ENCODE measurements at regions not wholly inside any gene's neighbourhood (a gene's known extent, or its start where the extent isn't known, plus 50 kb on each side); places are given as distances from the start of the nearest gene placed in this dataset.

DNA sequence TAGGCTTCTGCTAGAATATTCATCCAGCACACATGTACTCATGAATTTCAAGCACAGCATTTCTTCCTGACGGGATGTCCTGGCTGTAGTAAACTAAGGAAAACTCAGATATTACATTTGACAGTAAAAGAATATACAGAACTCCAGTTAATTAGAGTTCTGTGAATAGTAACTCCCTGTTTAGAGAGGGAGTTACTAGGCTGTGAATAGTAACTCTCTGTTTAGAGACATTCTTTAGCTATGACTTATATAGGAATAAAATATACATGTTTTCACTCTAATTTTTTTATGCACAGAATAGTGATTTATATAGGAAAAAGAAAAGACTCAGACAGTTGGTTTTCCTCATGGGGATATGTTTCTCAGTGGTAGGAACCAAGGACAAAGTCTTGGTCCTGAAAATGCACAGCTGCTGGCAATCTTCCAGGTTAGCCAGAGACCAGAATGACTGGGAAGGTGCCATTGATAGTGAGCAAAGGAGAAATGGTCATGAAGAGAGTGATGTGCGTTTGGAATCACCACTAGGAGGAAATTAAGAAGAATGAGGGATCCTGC lies 480.7 kb upstream of the THBS1 start:
- FAIRE-seq (no peak), DNase-seq (ENCODE audit: low spot score in 2 of 2) (no peak)

GRCh38 chr15:39102431-39102830 lies 478.4 kb upstream of the THBS1 start:
- no peak for FAIRE-seq
- DNase-seq (ENCODE audit: low spot score in 2 of 2): no peak

- FAIRE-seq: no peak
- no peak for DNase-seq (ENCODE audit: low spot score in 2 of 2)
Observed at GRCh38 chr15:39106950-39107349, 473.9 kb upstream of the THBS1 start.

GRCh38 chr15:39108021-39108420 lies 472.9 kb upstream of the THBS1 start:
- no peak for DNase-seq (ENCODE audit: low spot score in 2 of 2)
- no peak for FAIRE-seq

- no peak for FAIRE-seq
Observed at GRCh38 chr15:39110336-39110735, 470.5 kb upstream of the THBS1 start.

DNA sequence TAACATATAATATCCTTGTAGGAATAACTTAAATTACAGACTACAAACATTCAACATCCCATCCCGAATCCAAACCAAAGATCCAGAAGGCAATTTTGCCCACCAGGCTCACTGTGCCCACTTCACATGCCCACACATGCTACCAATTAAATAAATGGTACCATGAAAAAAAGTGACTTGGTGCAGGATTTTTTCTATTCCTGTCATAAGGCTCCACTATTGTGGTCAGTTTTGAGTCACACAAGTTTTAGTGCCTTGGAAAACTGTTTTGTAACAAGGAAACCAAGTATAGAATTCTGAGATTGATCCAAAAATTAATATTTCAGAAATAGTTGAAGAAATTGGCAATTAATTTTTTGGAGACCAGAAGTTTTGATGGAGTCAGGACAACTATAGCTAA lies 470.1 kb upstream of the THBS1 start:
- DNase-seq (ENCODE audit: low spot score in 2 of 2) (no peak), FAIRE-seq (no peak)

More at GRCh38 chr15:39110336-39110735, 470.5 kb upstream of the THBS1 start:
- no peak for DNase-seq (ENCODE audit: low spot score in 2 of 2)

DNA sequence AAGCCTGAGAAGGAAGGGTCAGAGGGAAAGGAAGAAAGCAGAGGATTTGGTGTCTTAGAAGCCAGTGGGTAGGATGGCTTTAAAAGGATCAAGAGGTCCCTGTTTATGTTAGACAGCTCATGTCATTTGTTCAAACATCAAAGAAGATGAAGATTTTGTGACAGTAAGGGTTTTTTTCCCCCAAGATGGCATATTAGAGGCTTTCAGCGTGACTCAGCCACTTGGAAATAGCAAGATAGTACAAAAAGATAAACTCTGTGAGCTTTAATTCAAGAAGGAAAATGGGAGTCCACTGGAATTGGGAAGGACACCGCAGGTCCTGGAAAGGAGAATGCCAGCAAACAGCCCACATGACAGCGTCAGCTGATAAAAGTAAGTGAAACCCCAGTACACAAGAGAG lies 467.1 kb upstream of the THBS1 start:
- DNase-seq (ENCODE audit: low spot score in 2 of 2) (no peak), FAIRE-seq (no peak)

GRCh38 chr15:39114690-39115378 lies 466.0 kb upstream of the THBS1 start:
- no peak for FAIRE-seq

DNA sequence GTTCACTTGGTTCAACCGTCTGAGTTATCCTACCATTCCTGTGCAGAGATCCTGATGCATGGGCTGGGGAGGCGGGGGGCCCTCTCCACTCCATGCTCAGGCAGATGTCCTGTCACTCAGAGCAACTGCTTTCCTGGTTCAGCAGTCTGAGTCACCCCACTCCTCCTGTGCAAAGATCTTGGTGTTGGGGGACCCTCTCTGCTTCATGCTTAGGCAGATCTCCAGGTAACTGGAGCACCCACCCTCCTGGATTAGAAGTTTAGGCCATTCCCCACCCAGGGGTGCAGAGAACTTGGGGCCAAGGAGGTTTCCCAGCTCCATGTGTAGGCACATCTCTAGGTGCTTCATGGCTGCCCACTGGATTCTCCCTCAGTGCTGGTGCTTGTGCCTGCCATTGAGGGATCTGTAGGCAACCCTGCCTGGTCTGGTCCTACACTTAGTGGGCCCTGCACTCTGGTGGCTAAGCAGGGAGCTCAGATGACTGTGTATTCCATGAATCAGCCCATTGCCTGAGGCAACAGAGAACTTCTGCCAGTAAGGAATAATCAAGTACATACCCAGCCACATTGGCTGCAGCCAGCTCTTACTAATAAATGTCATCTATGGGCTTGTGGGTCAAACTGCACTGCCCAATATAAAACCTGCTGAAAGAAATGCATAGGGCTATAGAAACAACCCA lies 465.4 kb upstream of the THBS1 start:
- no peak for DNase-seq (ENCODE audit: low spot score in 2 of 2)
- FAIRE-seq: no peak

More at GRCh38 chr15:39114690-39115378, 466.0 kb upstream of the THBS1 start:
- DNase-seq (ENCODE audit: low spot score in 2 of 2): no peak

DNA sequence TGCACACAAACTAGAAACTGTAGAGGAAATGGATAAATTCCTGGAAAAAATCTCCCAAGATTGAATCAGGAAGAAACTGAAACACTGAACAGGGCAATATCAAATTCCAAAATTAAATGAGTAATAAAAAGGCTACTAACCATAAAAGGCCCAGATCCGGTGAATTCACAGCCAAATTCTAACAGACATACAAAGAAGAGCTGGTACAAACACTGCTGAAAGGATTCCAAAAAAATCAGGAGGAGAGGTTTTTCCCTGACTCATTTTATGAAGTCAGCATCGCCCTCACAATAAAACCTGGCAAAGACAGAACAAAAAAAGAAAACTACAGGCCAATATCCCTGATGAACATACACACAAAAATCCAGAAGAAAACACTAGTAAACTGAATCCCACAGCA lies 462.4 kb upstream of the THBS1 start:
- FAIRE-seq (no peak), DNase-seq (ENCODE audit: low spot score in 2 of 2) (no peak)

GRCh38 chr15:39124155-39124552 lies 456.7 kb upstream of the THBS1 start:
- no peak for DNase-seq (ENCODE audit: low spot score in 2 of 2)
- FAIRE-seq: no peak

DNA sequence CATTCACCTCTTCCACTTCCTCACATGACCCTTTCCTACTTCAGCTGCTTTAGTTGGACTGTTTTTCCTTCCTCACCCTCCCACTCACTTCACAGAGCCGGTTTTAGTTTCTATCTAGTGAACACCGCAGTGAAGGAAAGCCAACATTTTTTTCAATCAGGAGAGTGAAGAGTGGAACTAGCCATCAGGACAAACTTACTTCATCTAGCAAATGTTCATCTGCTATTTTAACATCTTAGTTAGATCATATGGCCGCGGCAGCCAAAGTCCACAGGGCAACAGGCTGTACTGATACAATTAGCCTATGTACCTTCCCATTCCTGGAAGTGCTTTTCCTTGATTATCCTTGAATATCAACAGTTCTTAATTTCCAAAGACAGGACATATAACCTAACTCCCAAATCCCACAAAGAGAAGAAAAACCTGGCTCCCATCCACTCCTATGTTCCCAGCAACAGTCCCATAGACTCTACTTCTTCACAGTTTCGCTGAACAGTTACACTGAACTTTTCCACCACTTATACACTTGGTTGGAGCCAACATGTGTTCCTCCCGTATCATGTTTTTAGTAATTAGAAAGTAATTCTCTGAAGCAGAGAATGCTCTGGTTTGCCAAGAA lies 456.2 kb upstream of the THBS1 start:
- FAIRE-seq: no peak
- DNase-seq (ENCODE audit: low spot score in 2 of 2): no peak

DNA sequence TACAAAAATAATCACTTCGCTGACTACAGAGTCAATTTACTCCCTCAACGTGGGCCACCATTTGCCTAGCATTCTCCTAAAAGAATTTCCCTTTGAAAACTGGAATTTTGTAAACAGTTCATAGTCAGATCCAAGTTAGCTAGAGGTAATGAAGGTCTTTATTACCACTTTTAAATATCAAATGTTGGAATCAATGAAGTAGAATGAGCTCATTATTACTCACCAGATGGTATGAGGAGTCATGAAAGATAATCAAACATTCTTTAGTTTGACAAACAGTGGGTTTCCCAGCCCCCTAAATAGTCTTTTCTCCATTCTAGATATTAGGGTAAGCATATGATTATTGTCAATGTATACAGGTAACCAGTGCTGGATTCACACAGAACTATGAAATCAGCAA lies 455.7 kb upstream of the THBS1 start:
- DNase-seq (ENCODE audit: low spot score in 2 of 2) (no peak), FAIRE-seq (no peak)

DNA sequence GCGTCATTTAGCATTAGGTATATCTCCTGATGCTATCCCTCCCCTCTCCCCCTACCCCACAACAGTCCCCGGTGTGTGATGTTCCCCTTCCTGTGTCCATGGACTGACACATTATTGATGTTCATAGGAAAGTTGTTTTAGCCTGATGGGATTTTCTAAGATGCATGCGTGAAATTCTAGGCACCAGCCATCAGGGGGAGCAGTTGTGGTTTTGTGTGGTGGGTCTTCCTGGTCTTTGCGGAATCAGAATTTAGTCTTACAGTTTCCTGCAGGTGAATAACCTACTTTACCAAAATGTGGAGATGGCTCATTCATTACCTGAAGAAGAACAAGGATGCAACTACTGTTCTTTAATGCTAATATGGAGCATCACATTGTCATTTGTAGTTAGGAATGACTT lies 455.0 kb upstream of the THBS1 start:
- no peak for FAIRE-seq
- DNase-seq (ENCODE audit: low spot score in 2 of 2): no peak

- FAIRE-seq (no peak), DNase-seq (ENCODE audit: low spot score in 2 of 2) (no peak)
Observed at GRCh38 chr15:39127151-39127790, 453.6 kb upstream of the THBS1 start.

- no peak for DNase-seq (ENCODE audit: low spot score in 2 of 2)
- FAIRE-seq: no peak
Observed at GRCh38 chr15:39127925-39128617, 452.8 kb upstream of the THBS1 start.

GRCh38 chr15:39128746-39129145 lies 452.1 kb upstream of the THBS1 start:
- no peak for DNase-seq (ENCODE audit: low spot score in 2 of 2)
- no peak for FAIRE-seq

GRCh38 chr15:39130556-39131379 lies 450.1 kb upstream of the THBS1 start:
- FAIRE-seq (no peak), DNase-seq (ENCODE audit: low spot score in 2 of 2) (no peak)

- no peak for DNase-seq (ENCODE audit: low spot score in 2 of 2)
Observed at GRCh38 chr15:39131609-39132008, 449.3 kb upstream of the THBS1 start.

GRCh38 chr15:39132070-39132469 lies 448.8 kb upstream of the THBS1 start:
- FAIRE-seq (no peak), DNase-seq (ENCODE audit: low spot score in 2 of 2) (no peak)

More at GRCh38 chr15:39131609-39132008, 449.3 kb upstream of the THBS1 start:
- no peak for FAIRE-seq

All from frontal cortex (tissue), 3 donors.